HG03064 (cell line): ENCODE measurements at regions not wholly inside any gene's neighbourhood (a gene's known extent, or its start where the extent isn't known, plus 50 kb on each side); places are given as distances from the start of the nearest gene placed in this dataset.

Experiments used
- ATAC-seq: cut with Tn5 transposase; IDR thresholded peaks from one replicate; pipeline ENCODE4 v1.9.1; 2021; ENCODE audit warnings: low read depth; ENCODE audit not compliant: unreplicated experiment

GRCh38 chr11:115741376-115742107, 237.3 kb upstream of the CADM1 start:
- no peak for ATAC-seq

GRCh38 chr11:115740324-115740723, 236.1 kb upstream of the CADM1 start:
- no peak for ATAC-seq

GRCh38 chr11:115739878-115740277, 235.7 kb upstream of the CADM1 start:
- no peak for ATAC-seq

- ATAC-seq, result no peak
Measured at GRCh38 chr11:115739146-115739545, 234.9 kb upstream of the CADM1 start.

- no peak for ATAC-seq
Measured at GRCh38 chr11:115737875-115738274, 233.7 kb upstream of the CADM1 start.

GRCh38 chr11:115736146-115736545, 231.9 kb upstream of the CADM1 start:
- ATAC-seq, result no peak

- ATAC-seq, result no peak
Measured at GRCh38 chr11:115724666-115725065, 220.5 kb upstream of the CADM1 start.

GRCh38 chr11:115722711-115723110, 218.5 kb upstream of the CADM1 start:
- no peak for ATAC-seq

GRCh38 chr11:115721296-115721995, 217.2 kb upstream of the CADM1 start:
- no peak for ATAC-seq

GRCh38 chr11:115720602-115721245, 216.5 kb upstream of the CADM1 start:
- no peak for ATAC-seq

- no peak for ATAC-seq
Measured at GRCh38 chr11:115718945-115719344, 214.7 kb upstream of the CADM1 start.

- ATAC-seq, result no peak
Measured at GRCh38 chr11:115718106-115718505, 213.9 kb upstream of the CADM1 start.

GRCh38 chr11:115716601-115717529, 212.7 kb upstream of the CADM1 start:
- no peak for ATAC-seq

- ATAC-seq, result no peak
Measured at GRCh38 chr11:115716080-115716479, 211.9 kb upstream of the CADM1 start.

GRCh38 chr11:115715251-115715770, 211.1 kb upstream of the CADM1 start:
- no peak for ATAC-seq

GRCh38 chr11:115712296-115712695, 208.1 kb upstream of the CADM1 start:
- ATAC-seq, result no peak

GRCh38 chr11:115710980-115711379, 206.8 kb upstream of the CADM1 start:
- no peak for ATAC-seq

GRCh38 chr11:115710426-115710825, 206.2 kb upstream of the CADM1 start:
- no peak for ATAC-seq

GRCh38 chr11:115709297-115709696, 205.1 kb upstream of the CADM1 start:
- ATAC-seq, result no peak

GRCh38 chr11:115707180-115707905, 203.1 kb upstream of the CADM1 start:
- ATAC-seq, result no peak
